ENCODE measurements at regions not wholly inside any gene's neighbourhood (a gene's known extent, or its start where the extent isn't known, plus 50 kb on each side); places are given as distances from the start of the nearest gene placed in this dataset.

DNA sequence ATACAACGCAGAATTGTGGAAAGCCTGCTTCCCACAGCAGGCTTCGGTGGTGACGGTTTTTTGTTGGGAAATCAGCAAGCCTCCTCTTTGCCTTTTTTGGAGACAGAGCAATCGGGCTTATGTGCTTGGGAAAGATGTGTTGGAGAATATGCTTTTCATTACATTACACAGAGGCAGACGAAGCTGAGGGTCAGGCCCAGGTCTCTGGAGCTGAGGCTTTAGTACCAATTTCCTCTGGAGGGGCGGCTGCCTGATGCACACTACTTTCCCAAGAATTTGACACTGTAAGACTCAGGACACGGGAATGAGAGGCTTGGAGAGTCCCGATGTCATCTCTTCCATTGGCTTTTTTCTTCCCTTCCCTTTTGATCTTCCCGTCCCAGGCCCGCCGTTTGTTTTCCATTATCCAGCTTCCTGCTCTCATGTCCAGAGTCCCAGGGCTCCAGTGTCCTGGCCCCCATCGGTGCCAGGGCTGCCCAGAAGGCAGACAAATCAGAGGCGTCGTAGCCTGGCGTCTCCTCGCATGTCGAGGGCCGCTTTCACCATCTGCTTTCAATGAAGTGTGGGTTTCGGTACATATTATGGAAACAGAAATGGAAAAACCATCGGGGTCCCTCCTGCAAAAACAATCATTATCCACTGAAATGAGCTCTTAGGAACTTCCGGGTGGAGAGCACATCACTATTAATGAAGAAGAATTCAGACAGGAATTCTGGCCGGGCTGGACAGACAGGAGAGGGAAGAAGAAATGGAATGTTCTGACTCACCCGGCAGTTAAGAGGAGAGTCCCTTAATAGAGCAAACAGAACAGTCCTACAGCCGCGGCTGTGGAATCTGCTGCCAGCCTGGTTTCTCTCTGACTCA is 123.0 kb upstream of the JCAD start:
- Mint-ChIP-seq H3K4me1 (no peaks in the 10 kb centered on the region), H3K4me3 (no peak overlapping the region), H3K36me3 (ENCODE audit: low read depth) (no peaks in the 10 kb centered on the region), H3K9me3 (no peaks in the 10 kb centered on the region), H3K27me3 (ENCODE audit: insufficient read depth, low read depth, poor library complexity) (peaks cover 1% of the 10 kb centered on the region), H3K27ac (no peak overlapping the region)
- DNase-seq (ENCODE audit: low spot score): no peak
- H3K4me2 ChIP-seq: no peak overlapping the region
- H3F3A ChIP-seq (replicated peaks; ENCODE audit: low read depth): no peaks in the 10 kb centered on the region
- H3K36me3 ChIP-seq (ENCODE audit: insufficient read depth): no peaks in the 10 kb centered on the region
- no peak overlapping the region for H3K27ac ChIP-seq (ENCODE audit: low read depth)
- H4K20me1 ChIP-seq (replicated peaks; ENCODE audit: insufficient read depth): no peaks in the 10 kb centered on the region
- no peaks in the 10 kb centered on the region for H3K27me3 ChIP-seq (ENCODE audit: insufficient read depth)
- no peaks in the 10 kb centered on the region for H3K4me1 ChIP-seq (ENCODE audit: insufficient read depth)
- H3K9me2 ChIP-seq (ENCODE audit: insufficient read depth): no peaks in the 10 kb centered on the region
- H3K79me2 ChIP-seq (replicated peaks; ENCODE audit: insufficient read depth): no peaks in the 10 kb centered on the region
- TF ChIP-seq ETS1 (IDR thresholded peaks at IDR 0.05) (no peak), ZNF331 (CRISPR knock-in tag; IDR thresholded peaks at IDR 0.05; ENCODE audit: low read depth) (no peak), POLR2AphosphoS5 (IDR thresholded peaks at IDR 0.05; ENCODE audit: low read depth) (no peak), EZH2 (IDR thresholded peaks at IDR 0.05; ENCODE audit: low read depth, unreplicated experiment) (no peak), ZNF462 (CRISPR knock-in tag; IDR thresholded peaks at IDR 0.05) (no peak), JUNB (IDR thresholded peaks at IDR 0.05; ENCODE audit: unreplicated experiment) (no peak), CREB1 (CRISPR knock-in tag; IDR thresholded peaks at IDR 0.05; ENCODE audit: low read depth) (no peak), ZNF114 (CRISPR knock-in tag; IDR thresholded peaks at IDR 0.05) (no peak), STAT1 (IDR thresholded peaks at IDR 0.05; ENCODE audit: unreplicated experiment) (no peak), EZH2phosphoT487 (IDR thresholded peaks at IDR 0.05; ENCODE audit: unreplicated experiment) (no peak)
- TF ChIP-seq, protein P1, sequence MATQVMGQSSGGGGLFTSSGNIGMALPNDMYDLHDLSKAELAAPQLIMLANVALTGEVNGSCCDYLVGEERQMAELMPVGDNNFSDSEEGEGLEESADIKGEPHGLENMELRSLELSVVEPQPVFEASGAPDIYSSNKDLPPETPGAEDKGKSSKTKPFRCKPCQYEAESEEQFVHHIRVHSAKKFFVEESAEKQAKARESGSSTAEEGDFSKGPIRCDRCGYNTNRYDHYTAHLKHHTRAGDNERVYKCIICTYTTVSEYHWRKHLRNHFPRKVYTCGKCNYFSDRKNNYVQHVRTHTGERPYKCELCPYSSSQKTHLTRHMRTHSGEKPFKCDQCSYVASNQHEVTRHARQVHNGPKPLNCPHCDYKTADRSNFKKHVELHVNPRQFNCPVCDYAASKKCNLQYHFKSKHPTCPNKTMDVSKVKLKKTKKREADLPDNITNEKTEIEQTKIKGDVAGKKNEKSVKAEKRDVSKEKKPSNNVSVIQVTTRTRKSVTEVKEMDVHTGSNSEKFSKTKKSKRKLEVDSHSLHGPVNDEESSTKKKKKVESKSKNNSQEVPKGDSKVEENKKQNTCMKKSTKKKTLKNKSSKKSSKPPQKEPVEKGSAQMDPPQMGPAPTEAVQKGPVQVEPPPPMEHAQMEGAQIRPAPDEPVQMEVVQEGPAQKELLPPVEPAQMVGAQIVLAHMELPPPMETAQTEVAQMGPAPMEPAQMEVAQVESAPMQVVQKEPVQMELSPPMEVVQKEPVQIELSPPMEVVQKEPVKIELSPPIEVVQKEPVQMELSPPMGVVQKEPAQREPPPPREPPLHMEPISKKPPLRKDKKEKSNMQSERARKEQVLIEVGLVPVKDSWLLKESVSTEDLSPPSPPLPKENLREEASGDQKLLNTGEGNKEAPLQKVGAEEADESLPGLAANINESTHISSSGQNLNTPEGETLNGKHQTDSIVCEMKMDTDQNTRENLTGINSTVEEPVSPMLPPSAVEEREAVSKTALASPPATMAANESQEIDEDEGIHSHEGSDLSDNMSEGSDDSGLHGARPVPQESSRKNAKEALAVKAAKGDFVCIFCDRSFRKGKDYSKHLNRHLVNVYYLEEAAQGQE (IDR thresholded peaks at IDR 0.05; ENCODE audit: unreplicated experiment): no peak
- H3K4me3 ChIP-seq: no peak overlapping the region
- no peak for ATAC-seq
- H2AFZ ChIP-seq: peak overlapping the region; percentile 38; the same call in 1 of the 2 replicates

Data from GM23338 (cell line).